ENCODE measurements at regions not wholly inside any gene's neighbourhood (a gene's known extent, or its start where the extent isn't known, plus 50 kb on each side); places are given as distances from the start of the nearest gene placed in this dataset.

GRCh38 chr15:39302936-39303335, 277.9 kb upstream of the THBS1 start:
- peak; percentile 45 for DNase-seq (ENCODE audit: low read depth)

GRCh38 chr15:39304201-39304841, 276.6 kb upstream of the THBS1 start:
- DNase-seq (ENCODE audit: low read depth) = peak; percentile 82

- DNase-seq (ENCODE audit: low read depth) = no peak
These were observed 275.7 kb upstream of the THBS1 start for GRCh38 chr15:39304931-39305728.

- DNase-seq (ENCODE audit: low read depth) = peak; percentile 35
These were observed 270.2 kb upstream of the THBS1 start for GRCh38 chr15:39310633-39311032.

GRCh38 chr15:39312984-39313383, 267.9 kb upstream of the THBS1 start:
- DNase-seq (ENCODE audit: low read depth) = no peak

GRCh38 chr15:39313467-39313866, 267.4 kb upstream of the THBS1 start:
- DNase-seq (ENCODE audit: low read depth) = no peak

- DNase-seq (ENCODE audit: low read depth) = no peak
These were observed 267.0 kb upstream of the THBS1 start for GRCh38 chr15:39313881-39314280.

GRCh38 chr15:39315206-39315850, 265.6 kb upstream of the THBS1 start:
- peak; percentile 70 for DNase-seq (ENCODE audit: low read depth)

- no peak for DNase-seq (ENCODE audit: low read depth)
These were observed 263.7 kb upstream of the THBS1 start for GRCh38 chr15:39317225-39317624.

- DNase-seq (ENCODE audit: low read depth) = no peak
These were observed 262.6 kb upstream of the THBS1 start for GRCh38 chr15:39318231-39318630.

GRCh38 chr15:39320355-39320754, 260.5 kb upstream of the THBS1 start:
- DNase-seq (ENCODE audit: low read depth) = no peak

GRCh38 chr15:39320886-39321285, 260.0 kb upstream of the THBS1 start:
- peak; percentile 89 for DNase-seq (ENCODE audit: low read depth)

- no peak for DNase-seq (ENCODE audit: low read depth)
These were observed 258.9 kb upstream of the THBS1 start for GRCh38 chr15:39321977-39322376.

GRCh38 chr15:39323157-39323556, 257.7 kb upstream of the THBS1 start:
- DNase-seq (ENCODE audit: low read depth) = no peak

- DNase-seq (ENCODE audit: low read depth) = no peak
These were observed 257.2 kb upstream of the THBS1 start for GRCh38 chr15:39323706-39324105.

- no peak for DNase-seq (ENCODE audit: low read depth)
These were observed 254.4 kb upstream of the THBS1 start for GRCh38 chr15:39326306-39326975.

- no peak for DNase-seq (ENCODE audit: low read depth)
These were observed 253.7 kb upstream of the THBS1 start for GRCh38 chr15:39327005-39327730.

GRCh38 chr15:39330061-39330460, 250.8 kb upstream of the THBS1 start:
- no peak for DNase-seq (ENCODE audit: low read depth)

GRCh38 chr15:39331584-39331983, 249.3 kb upstream of the THBS1 start:
- no peak for DNase-seq (ENCODE audit: low read depth)

- no peak for DNase-seq (ENCODE audit: low read depth)
These were observed 248.0 kb upstream of the THBS1 start for GRCh38 chr15:39332846-39333245.

- DNase-seq (ENCODE audit: low read depth) = no peak
These were observed 247.5 kb upstream of the THBS1 start for GRCh38 chr15:39333393-39333792.

GRCh38 chr15:39333896-39334295, 247.0 kb upstream of the THBS1 start:
- no peak for DNase-seq (ENCODE audit: low read depth)
